ENCODE measurements at regions not wholly inside any gene's neighbourhood (a gene's known extent, or its start where the extent isn't known, plus 50 kb on each side); places are given as distances from the start of the nearest gene placed in this dataset.

- no peak for TF ChIP-seq POLR2A (IDR thresholded peaks at IDR 0.05; ENCODE audit: extremely low read depth, insufficient read length)
- TF ChIP-seq, protein P1, sequence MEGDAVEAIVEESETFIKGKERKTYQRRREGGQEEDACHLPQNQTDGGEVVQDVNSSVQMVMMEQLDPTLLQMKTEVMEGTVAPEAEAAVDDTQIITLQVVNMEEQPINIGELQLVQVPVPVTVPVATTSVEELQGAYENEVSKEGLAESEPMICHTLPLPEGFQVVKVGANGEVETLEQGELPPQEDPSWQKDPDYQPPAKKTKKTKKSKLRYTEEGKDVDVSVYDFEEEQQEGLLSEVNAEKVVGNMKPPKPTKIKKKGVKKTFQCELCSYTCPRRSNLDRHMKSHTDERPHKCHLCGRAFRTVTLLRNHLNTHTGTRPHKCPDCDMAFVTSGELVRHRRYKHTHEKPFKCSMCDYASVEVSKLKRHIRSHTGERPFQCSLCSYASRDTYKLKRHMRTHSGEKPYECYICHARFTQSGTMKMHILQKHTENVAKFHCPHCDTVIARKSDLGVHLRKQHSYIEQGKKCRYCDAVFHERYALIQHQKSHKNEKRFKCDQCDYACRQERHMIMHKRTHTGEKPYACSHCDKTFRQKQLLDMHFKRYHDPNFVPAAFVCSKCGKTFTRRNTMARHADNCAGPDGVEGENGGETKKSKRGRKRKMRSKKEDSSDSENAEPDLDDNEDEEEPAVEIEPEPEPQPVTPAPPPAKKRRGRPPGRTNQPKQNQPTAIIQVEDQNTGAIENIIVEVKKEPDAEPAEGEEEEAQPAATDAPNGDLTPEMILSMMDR (IDR thresholded peaks at IDR 0.05; ENCODE audit: low read depth, low read length): no peak
- TF ChIP-seq MAX (IDR thresholded peaks at IDR 0.05; ENCODE audit: low read depth, low read length): no peak
These were observed 559.0 kb downstream of the TBC1D4 start for GRCh38 chr13:74922963-74923362.

Data from NB4 (cell line).